GM13976 (cell line): ENCODE measurements at regions not wholly inside any gene's neighbourhood (a gene's known extent, or its start where the extent isn't known, plus 50 kb on each side); places are given as distances from the start of the nearest gene placed in this dataset.

Source experiments
- DNase-seq: peaks from one replicate; pipeline ENCODE4 v3.0.0; 2012; ENCODE audit warnings: low spot score
- CTCF ChIP-seq: IDR thresholded peaks from 2 replicates; pipeline ENCODE4 v1.5.1; 2012; ENCODE audit warnings: borderline replicate concordance, mild to moderate bottlenecking; ENCODE audit not compliant: insufficient read depth; ENCODE audit errors: extremely low read depth, missing control alignments, control extremely low read depth
- in situ Hi-C: fragments of 300-500 bp; cut with MboI; formaldehyde crosslinking; loops from one replicate; pipeline ENCODE4 v1.12.0; 2022; ENCODE audit warnings: low sequenced_read_pairs, mixed read lengths, inconsistent platforms; ENCODE audit not compliant: unreplicated experiment

- in situ Hi-C loops, result no loop called here
- TF ChIP-seq CTCF, result no peak
- no peak for DNase-seq
Observed at GRCh38 chr11:90818196-90818745, 595.4 kb upstream of the CHORDC1 start.

GRCh38 chr11:90809581-90809980, 586.7 kb upstream of the CHORDC1 start:
- in situ Hi-C loops, result no loop called here
- TF ChIP-seq CTCF, result no peak
- DNase-seq, result no peak

GRCh38 chr11:90805172-90805571, 582.3 kb upstream of the CHORDC1 start:
- no peak for TF ChIP-seq CTCF
- DNase-seq, result no peak
- in situ Hi-C loops, result no loop called here

- in situ Hi-C loops, result no loop called here
- DNase-seq, result no peak
- TF ChIP-seq CTCF, result no peak
Observed at GRCh38 chr11:90803831-90804230, 581.0 kb upstream of the CHORDC1 start.

GRCh38 chr11:90803366-90803765, 580.5 kb upstream of the CHORDC1 start:
- in situ Hi-C loops, result no loop called here
- DNase-seq, result no peak
- TF ChIP-seq CTCF, result no peak

GRCh38 chr11:90798769-90799168, 575.9 kb upstream of the CHORDC1 start:
- TF ChIP-seq CTCF, result no peak
- DNase-seq, result no peak

GRCh38 chr11:90795746-90796145, 572.9 kb upstream of the CHORDC1 start:
- DNase-seq, result no peak
- in situ Hi-C loops, result no loop called here
- TF ChIP-seq CTCF, result no peak

More at GRCh38 chr11:90798769-90799168, 575.9 kb upstream of the CHORDC1 start:
- in situ Hi-C loops, result no loop called here
